HG02840 (cell line): ENCODE measurements at regions not wholly inside any gene's neighbourhood (a gene's known extent, or its start where the extent isn't known, plus 50 kb on each side); places are given as distances from the start of the nearest gene placed in this dataset.
"Not testable (repeated sequence)": the region's sequence is repeated elsewhere in the genome, so short reads cannot be mapped to it uniquely, and the experiment has no call there.

ENCODE experiments used
- ATAC-seq: cut with Tn5 transposase; IDR thresholded peaks from one replicate; pipeline ENCODE4 v1.9.1; 2021; ENCODE audit warnings: mild to moderate bottlenecking, moderate library complexity, moderate number of reproducible peaks; ENCODE audit not compliant: unreplicated experiment, low FRiP score

- no peak for ATAC-seq
Observed at GRCh38 chr1:187491082-187491720, 662.5 kb downstream of the PLA2G4A start.

DNA sequence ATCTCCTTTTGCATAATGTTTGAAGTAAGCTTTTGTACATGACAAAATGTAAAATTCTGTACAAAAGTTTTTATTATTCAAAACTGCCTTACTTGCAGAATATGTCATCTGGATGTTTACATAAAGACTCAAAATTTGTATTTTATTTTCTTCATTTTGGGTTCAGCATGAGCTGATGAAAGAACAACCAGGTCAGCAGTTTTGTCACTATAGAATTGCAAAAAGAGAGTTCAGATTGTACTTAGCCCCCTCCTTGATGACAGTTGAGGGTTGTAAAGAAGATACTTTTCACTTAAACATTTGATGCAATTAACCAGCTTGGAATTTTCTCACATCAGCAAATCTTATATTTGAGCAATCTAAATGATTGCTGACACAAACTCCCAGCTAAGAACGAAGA, 669.3 kb downstream of the PLA2G4A start:
- no peak for ATAC-seq

GRCh38 chr1:187504779-187505178, 676.0 kb downstream of the PLA2G4A start:
- ATAC-seq: no peak

- ATAC-seq: no peak
Observed at GRCh38 chr1:187509091-187509490, 680.3 kb downstream of the PLA2G4A start.

DNA sequence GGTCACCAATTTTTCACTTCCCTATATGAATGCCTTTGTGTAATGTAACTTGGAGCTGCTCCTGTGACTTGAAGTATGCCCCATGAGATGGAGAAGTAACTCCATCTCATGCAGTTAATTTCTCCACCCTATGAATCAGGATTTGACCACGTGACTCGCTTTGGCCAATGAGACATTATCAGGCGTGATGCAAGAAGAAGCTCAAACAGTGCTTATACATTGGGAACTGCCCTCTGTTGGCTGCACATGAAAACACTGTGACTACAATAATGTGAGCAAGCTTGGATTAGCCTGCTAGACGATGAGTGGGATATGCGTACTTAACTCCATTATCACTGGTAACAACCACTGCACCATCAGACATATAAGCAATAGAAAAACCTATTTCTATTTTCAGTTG, 684.4 kb downstream of the PLA2G4A start:
- ATAC-seq: no peak

- no peak for ATAC-seq
Observed at GRCh38 chr1:187514110-187514509, 685.4 kb downstream of the PLA2G4A start.

GRCh38 chr1:187516874-187517273, 688.1 kb downstream of the PLA2G4A start:
- ATAC-seq: no peak

- no peak for ATAC-seq
Observed at GRCh38 chr1:187517546-187517945, 688.8 kb downstream of the PLA2G4A start.

GRCh38 chr1:187527346-187527745, 698.6 kb downstream of the PLA2G4A start:
- no peak for ATAC-seq

GRCh38 chr1:187537936-187538335, 709.2 kb downstream of the PLA2G4A start:
- ATAC-seq: no peak

- ATAC-seq: no peak
Observed at GRCh38 chr1:187549540-187549939, 720.8 kb downstream of the PLA2G4A start.

- ATAC-seq: no peak
Observed at GRCh38 chr1:187551061-187551460, 722.3 kb downstream of the PLA2G4A start.

DNA sequence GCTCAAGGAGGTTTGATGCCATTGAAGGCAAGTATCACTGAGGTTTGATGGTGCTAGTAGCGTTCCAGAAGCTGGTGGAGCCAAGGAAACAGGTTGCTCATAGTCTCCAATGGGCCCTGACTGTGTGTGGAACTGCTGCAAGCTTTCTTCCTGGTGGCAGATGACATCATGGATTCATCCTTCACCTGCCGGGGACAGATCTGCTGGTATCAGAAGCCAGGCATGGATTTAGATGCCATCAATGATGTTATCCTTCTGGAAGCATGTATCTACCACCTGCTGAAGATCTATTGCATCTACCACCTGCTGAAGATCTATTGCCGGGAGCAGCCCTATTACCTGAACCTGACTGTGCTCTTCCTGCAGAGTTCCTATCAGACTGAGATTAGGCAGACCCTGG, 734.4 kb downstream of the PLA2G4A start:
- ATAC-seq: no peak

DNA sequence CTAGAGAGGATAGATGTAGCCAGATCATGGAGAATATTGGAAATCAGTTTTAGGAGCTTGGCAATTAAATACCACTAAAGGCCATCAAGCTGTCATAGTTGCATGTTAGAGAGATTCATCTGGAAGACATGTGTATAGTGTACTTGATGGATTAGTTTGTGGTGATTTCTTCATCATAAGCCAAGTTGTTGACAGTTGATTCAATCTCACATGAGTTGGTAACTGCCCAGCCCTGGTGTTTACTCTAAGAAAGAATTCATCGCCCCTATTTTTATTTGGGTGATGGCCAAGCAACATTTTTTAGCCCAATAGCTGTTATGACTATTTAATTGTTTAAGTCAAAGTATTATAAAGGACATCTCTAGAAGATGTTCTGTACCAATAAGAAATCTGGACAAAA, 737.6 kb downstream of the PLA2G4A start:
- ATAC-seq: no peak

- no peak for ATAC-seq
Observed at GRCh38 chr1:187568067-187568466, 739.3 kb downstream of the PLA2G4A start.

DNA sequence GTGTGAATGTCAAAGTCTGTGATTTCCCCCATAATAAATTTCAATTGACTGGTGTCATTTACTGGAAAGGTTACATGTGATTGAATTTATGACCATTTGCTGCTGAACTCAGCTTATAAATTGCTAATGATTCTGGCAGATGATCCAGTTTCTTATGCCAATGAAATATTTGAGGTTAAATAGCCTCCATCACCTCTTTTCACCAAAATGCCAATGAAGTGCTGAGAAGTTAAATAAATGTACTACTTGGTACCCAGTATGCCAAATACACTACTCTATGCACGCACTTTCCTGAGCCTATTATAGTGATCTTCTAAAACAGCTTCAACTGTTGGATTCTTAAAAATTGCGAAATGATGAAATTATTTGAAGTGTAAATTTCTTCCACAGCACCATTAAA, 741.4 kb downstream of the PLA2G4A start:
- no peak for ATAC-seq

DNA sequence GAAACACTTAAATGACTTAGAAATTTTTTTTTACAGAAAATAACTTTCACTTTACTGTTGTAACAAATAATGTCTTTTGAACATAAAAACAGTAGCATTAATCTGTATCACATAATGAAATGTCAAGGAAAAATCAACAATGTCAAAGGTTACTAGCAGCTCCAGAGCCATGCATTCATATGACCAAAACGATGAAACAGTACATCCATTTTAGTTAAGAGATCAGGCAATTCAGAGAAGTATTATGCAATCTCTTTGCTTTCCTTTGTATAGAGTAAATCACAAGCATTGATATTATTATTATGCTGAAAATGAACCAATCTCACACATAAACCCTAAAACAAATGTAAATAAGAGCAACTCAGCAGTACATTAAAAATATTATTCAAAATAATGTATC, 748.9 kb downstream of the PLA2G4A start:
- ATAC-seq: no peak

- no peak for ATAC-seq
Observed at GRCh38 chr1:187588917-187589316, 760.2 kb downstream of the PLA2G4A start.

GRCh38 chr1:187605736-187606135, 777.0 kb downstream of the PLA2G4A start:
- no peak for ATAC-seq

- ATAC-seq: not testable (repeated sequence)
Observed at GRCh38 chr1:187615853-187616735, 787.3 kb downstream of the PLA2G4A start.

DNA sequence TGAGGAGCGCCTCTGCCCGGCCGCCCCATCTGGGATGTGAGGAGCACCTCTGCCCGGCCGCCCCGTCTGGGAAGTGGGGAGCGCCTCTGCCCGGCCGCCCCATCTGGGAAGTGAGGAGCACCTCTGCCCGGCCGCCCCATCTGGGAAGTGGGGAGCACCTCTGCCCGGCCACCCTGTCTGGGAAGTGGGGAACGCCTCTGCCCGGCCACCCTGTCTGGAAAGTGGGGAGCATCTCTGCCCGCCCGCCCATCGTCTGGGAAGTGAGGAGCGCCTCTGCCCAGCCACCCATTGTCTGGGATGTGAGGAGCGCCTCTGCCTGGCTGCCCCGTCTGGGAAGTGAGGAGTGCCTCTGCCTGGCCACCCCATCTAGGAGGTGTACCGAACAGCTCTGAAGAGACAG, 788.1 kb downstream of the PLA2G4A start:
- ATAC-seq: not testable (repeated sequence)

DNA sequence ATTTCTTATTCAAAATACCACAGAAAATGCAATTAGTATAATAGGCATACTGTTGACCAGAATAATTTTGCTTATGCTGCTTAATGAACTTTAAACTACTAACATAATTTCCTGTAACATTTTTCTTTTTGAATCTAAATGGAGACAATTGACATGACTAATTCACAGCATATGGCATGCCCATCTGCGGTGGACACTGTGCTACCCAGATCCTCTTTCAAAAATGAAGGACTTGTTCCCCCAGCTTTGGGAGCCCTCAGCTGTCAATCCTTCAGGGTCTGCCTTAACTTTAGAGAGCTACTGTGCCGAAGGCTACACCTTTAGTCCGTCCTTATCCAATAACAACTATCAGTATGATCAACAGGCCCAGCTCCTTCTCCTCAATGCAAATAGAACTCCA, 789.0 kb downstream of the PLA2G4A start:
- no peak for ATAC-seq
